Vagina (tissue), 2 donors: ENCODE measurements at regions not wholly inside any gene's neighbourhood (a gene's known extent, or its start where the extent isn't known, plus 50 kb on each side); places are given as distances from the start of the nearest gene placed in this dataset.

ENCODE experiments used
- POLR2A ChIP-seq, 2 donors: fragments of 450-650 bp; IDR thresholded peaks; one replicate each; pipeline ENCODE4 v1.6.1; 2017; ENCODE audit warnings: antibody characterized with exemption in 2 of 2, mild to moderate bottlenecking in 2 of 2, moderate library complexity in 2 of 2
- TF ChIP-seq, protein P1 (sequence below), 3 experiments: fragments of 450-650 bp in 2 of 3; fragments of 200-600 bp in 1 of 3; sonication (generic) in 1 of 3; IDR thresholded peaks; one replicate each; pipeline ENCODE4 v1.5.1; 2017 to 2019; ENCODE audit warnings: antibody characterized with exemption in 3 of 3, mild to moderate bottlenecking in 2 of 3, moderate library complexity in 2 of 3

DNA sequence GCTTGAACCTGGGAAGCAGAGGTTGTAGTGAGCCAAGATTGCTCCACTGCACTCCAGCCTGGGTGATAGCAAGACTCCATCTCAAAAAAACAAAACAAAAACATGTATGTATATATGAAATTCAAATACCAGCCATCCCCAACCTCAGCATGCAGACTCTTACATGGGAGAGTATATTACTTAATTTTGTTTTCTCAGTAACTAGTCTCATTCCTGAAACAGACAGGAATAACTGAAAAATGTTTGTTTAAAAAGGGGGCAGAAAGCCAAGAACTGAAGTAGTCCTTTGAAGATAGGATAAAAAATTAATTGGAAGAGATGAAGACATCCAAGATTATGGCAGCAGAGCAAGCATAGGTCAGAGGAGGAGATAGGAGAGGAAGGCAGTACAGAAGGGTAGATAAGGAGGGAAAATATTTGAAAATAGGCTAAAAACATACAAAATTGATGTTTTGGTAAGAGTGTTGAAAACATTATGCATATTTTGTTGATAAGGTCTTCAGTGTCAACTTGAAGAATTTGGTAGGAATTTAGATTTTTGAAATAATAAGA is 309.9 kb downstream of the MAT2B start:
- TF ChIP-seq, protein P1, sequence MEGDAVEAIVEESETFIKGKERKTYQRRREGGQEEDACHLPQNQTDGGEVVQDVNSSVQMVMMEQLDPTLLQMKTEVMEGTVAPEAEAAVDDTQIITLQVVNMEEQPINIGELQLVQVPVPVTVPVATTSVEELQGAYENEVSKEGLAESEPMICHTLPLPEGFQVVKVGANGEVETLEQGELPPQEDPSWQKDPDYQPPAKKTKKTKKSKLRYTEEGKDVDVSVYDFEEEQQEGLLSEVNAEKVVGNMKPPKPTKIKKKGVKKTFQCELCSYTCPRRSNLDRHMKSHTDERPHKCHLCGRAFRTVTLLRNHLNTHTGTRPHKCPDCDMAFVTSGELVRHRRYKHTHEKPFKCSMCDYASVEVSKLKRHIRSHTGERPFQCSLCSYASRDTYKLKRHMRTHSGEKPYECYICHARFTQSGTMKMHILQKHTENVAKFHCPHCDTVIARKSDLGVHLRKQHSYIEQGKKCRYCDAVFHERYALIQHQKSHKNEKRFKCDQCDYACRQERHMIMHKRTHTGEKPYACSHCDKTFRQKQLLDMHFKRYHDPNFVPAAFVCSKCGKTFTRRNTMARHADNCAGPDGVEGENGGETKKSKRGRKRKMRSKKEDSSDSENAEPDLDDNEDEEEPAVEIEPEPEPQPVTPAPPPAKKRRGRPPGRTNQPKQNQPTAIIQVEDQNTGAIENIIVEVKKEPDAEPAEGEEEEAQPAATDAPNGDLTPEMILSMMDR (IDR thresholded peaks at IDR 0.05): no peak
- TF ChIP-seq POLR2A (IDR thresholded peaks at IDR 0.05): no peak
